HepG2 (cell line): ENCODE measurements at regions not wholly inside any gene's neighbourhood (a gene's known extent, or its start where the extent isn't known, plus 50 kb on each side); places are given as distances from the start of the nearest gene placed in this dataset.

Experiments
- ATF2 ChIP-seq: sonication (generic); formaldehyde crosslinking; IDR thresholded peaks from 2 replicates; pipeline ENCODE4 v1.4.0; 2020; ENCODE audit warnings: missing genetic modification reagents
- CC2D1A ChIP-seq: sonication (generic); formaldehyde crosslinking; IDR thresholded peaks from 2 replicates; pipeline ENCODE4 v1.8.1; 2023; ENCODE audit warnings: mild to moderate bottlenecking, missing genetic modification reagents
- CTCF ChIP-seq: sonication (generic); formaldehyde crosslinking; IDR thresholded peaks from 2 replicates; pipeline ENCODE4 v1.5.0; 2020; ENCODE audit warnings: mild to moderate bottlenecking, missing genetic modification reagents, moderate library complexity
- ETV6 ChIP-seq: sonication (generic); formaldehyde crosslinking; conservative IDR thresholded peaks from 2 replicates; pipeline ENCODE4 v1.4.0; 2020; ENCODE audit warnings: missing genetic modification reagents
- POLR2A ChIP-seq, 2 experiments: IDR thresholded peaks; 2 replicates each; pipeline ENCODE4 v1.6.1; 2011; ENCODE audit warnings: low read depth in 2 of 2, low read length in 2 of 2, mild to moderate bottlenecking in 1 of 2, moderate library complexity in 1 of 2; ENCODE audit not compliant: insufficient read depth in 1 of 2
- POLR2AphosphoS5 ChIP-seq: IDR thresholded peaks from 2 replicates; pipeline ENCODE4 v1.6.1; 2012; ENCODE audit warnings: low read depth, low read length
- ZNF335 ChIP-seq: sonication (generic); formaldehyde crosslinking; IDR thresholded peaks from 2 replicates; pipeline ENCODE4 v1.4.0; 2020; ENCODE audit warnings: missing genetic modification reagents

GRCh38 chr13:106109391-106109791, 426.1 kb downstream of the EFNB2 start:
- TF ChIP-seq ATF2 (CRISPR knock-in tag) = no peak
- no peak for TF ChIP-seq CTCF (CRISPR knock-in tag)
- TF ChIP-seq ETV6 (CRISPR knock-in tag) = no peak
- TF ChIP-seq POLR2A (IDR thresholded peaks at IDR 0.05; ENCODE audit: insufficient read depth in 1 of 2, low read depth in 2 of 2, low read length in 2 of 2) = no peak
- TF ChIP-seq CC2D1A = no peak
- no peak for TF ChIP-seq ZNF335 (CRISPR knock-in tag)
- no peak for TF ChIP-seq POLR2AphosphoS5
